Muscle layer of colon (tissue), 2 donors: ENCODE measurements at regions not wholly inside any gene's neighbourhood (a gene's known extent, or its start where the extent isn't known, plus 50 kb on each side); places are given as distances from the start of the nearest gene placed in this dataset.

Experiments
- H3K27ac ChIP-seq: one replicate; pipeline ENCODE4 v1.7.0; 2013; ENCODE audit warnings: low read depth, mild to moderate bottlenecking, low read length, moderate library complexity
- H3K27me3 ChIP-seq, 2 donors: one replicate each; pipeline ENCODE4 v1.7.0; 2013; ENCODE audit warnings: low read length in 2 of 2, mild to moderate bottlenecking in 2 of 2; ENCODE audit not compliant: insufficient read depth in 2 of 2, control insufficient read depth in 1 of 2
- H3K36me3 ChIP-seq: one replicate; pipeline ENCODE4 v1.7.0; 2013; ENCODE audit warnings: mild to moderate bottlenecking, low read length; ENCODE audit not compliant: insufficient read depth
- H3K4me1 ChIP-seq: one replicate; pipeline ENCODE4 v1.7.0; 2013; ENCODE audit warnings: mild to moderate bottlenecking, low read length; ENCODE audit not compliant: insufficient read depth
- H3K4me3 ChIP-seq, 2 donors: one replicate each; pipeline ENCODE4 v1.7.0; 2013; ENCODE audit warnings: low read length in 2 of 2, low read depth in 1 of 2, mild to moderate bottlenecking in 1 of 2, moderate library complexity in 1 of 2
- H3K9ac ChIP-seq: one replicate; pipeline ENCODE4 v1.7.0; 2013; ENCODE audit warnings: low read length
- H3K9me3 ChIP-seq: one replicate; pipeline ENCODE4 v1.7.0; 2013; ENCODE audit warnings: mild to moderate bottlenecking, low read length
- donor health status: abdominal sarcoma.
- donor health status: Adenocarcinoma of cecum.

GRCh38 chr12:125744201-125744600 is 679.0 kb downstream of the AACS start:
- no peaks in the 10 kb centered on the region for H3K4me1 ChIP-seq
- no peaks in the 10 kb centered on the region for H3K36me3 ChIP-seq
- no peaks in the 10 kb centered on the region for H3K9me3 ChIP-seq
- H3K27me3 ChIP-seq: no peaks in the 10 kb centered on the region
- H3K9ac ChIP-seq: no peak overlapping the region
- no peak overlapping the region for H3K4me3 ChIP-seq
- no peak overlapping the region for H3K27ac ChIP-seq

GRCh38 chr12:125755512-125755911 is 690.3 kb downstream of the AACS start:
- Histone ChIP-seq H3K36me3 (no peaks in the 10 kb centered on the region), H3K27me3 (no peaks in the 10 kb centered on the region), H3K9ac (no peak overlapping the region), H3K27ac (no peak overlapping the region), H3K9me3 (no peaks in the 10 kb centered on the region), H3K4me1 (no peaks in the 10 kb centered on the region), H3K4me3 (no peak overlapping the region)

GRCh38 chr12:125766091-125766490 is 700.9 kb downstream of the AACS start:
- no peak overlapping the region for H3K4me3 ChIP-seq
- no peaks in the 10 kb centered on the region for H3K36me3 ChIP-seq
- no peaks in the 10 kb centered on the region for H3K4me1 ChIP-seq
- H3K9me3 ChIP-seq: no peaks in the 10 kb centered on the region
- H3K27me3 ChIP-seq: no peaks in the 10 kb centered on the region
- no peak overlapping the region for H3K9ac ChIP-seq
- no peak overlapping the region for H3K27ac ChIP-seq

- no peak overlapping the region for H3K4me3 ChIP-seq
- no peak overlapping the region for H3K9ac ChIP-seq
- no peaks in the 10 kb centered on the region for H3K27me3 ChIP-seq
- H3K9me3 ChIP-seq: no peaks in the 10 kb centered on the region
- H3K4me1 ChIP-seq: no peaks in the 10 kb centered on the region
- H3K27ac ChIP-seq: no peak overlapping the region
- H3K36me3 ChIP-seq: no peaks in the 10 kb centered on the region
These were observed 707.2 kb downstream of the AACS start for GRCh38 chr12:125772403-125772802.

GRCh38 chr12:125773033-125773640 is 707.9 kb downstream of the AACS start:
- no peaks in the 10 kb centered on the region for H3K4me1 ChIP-seq
- no peaks in the 10 kb centered on the region for H3K9me3 ChIP-seq
- H3K36me3 ChIP-seq: no peaks in the 10 kb centered on the region
- H3K4me3 ChIP-seq: no peak overlapping the region
- no peak overlapping the region for H3K9ac ChIP-seq
- H3K27ac ChIP-seq: no peak overlapping the region
- H3K27me3 ChIP-seq: no peaks in the 10 kb centered on the region

- Histone ChIP-seq H3K36me3 (no peaks in the 10 kb centered on the region), H3K27me3 (no peaks in the 10 kb centered on the region), H3K4me3 (no peak overlapping the region), H3K27ac (no peak overlapping the region), H3K4me1 (no peaks in the 10 kb centered on the region), H3K9ac (no peak overlapping the region), H3K9me3 (no peaks in the 10 kb centered on the region)
These were observed 710.3 kb downstream of the AACS start for GRCh38 chr12:125775507-125775906.

- Histone ChIP-seq H3K9ac (no peak overlapping the region), H3K27me3 (no peaks in the 10 kb centered on the region), H3K4me1 (no peaks in the 10 kb centered on the region), H3K9me3 (no peaks in the 10 kb centered on the region), H3K4me3 (no peak overlapping the region), H3K27ac (no peak overlapping the region), H3K36me3 (no peaks in the 10 kb centered on the region)
These were observed 711.0 kb downstream of the AACS start for GRCh38 chr12:125776212-125776611.

GRCh38 chr12:125786143-125786542 is 720.9 kb downstream of the AACS start:
- Histone ChIP-seq H3K27me3 (no peaks in the 10 kb centered on the region), H3K9me3 (no peaks in the 10 kb centered on the region), H3K4me3 (no peak overlapping the region), H3K4me1 (no peaks in the 10 kb centered on the region), H3K27ac (no peak overlapping the region), H3K36me3 (no peaks in the 10 kb centered on the region), H3K9ac (no peak overlapping the region)

- Histone ChIP-seq H3K9ac (no peak overlapping the region), H3K9me3 (no peaks in the 10 kb centered on the region), H3K27ac (no peak overlapping the region), H3K4me3 (no peak overlapping the region), H3K36me3 (no peaks in the 10 kb centered on the region), H3K27me3 (no peaks in the 10 kb centered on the region), H3K4me1 (no peaks in the 10 kb centered on the region)
These were observed 729.2 kb downstream of the AACS start for GRCh38 chr12:125794401-125794800.

- Histone ChIP-seq H3K9ac (no peak overlapping the region), H3K27ac (no peak overlapping the region), H3K9me3 (no peaks in the 10 kb centered on the region), H3K27me3 (no peaks in the 10 kb centered on the region), H3K4me1 (no peaks in the 10 kb centered on the region), H3K36me3 (no peaks in the 10 kb centered on the region), H3K4me3 (no peak overlapping the region)
These were observed 732.4 kb downstream of the AACS start for GRCh38 chr12:125797421-125798175.

GRCh38 chr12:125804660-125805059 is 739.4 kb downstream of the AACS start:
- Histone ChIP-seq H3K4me1 (no peaks in the 10 kb centered on the region), H3K4me3 (no peak overlapping the region), H3K27ac (no peak overlapping the region), H3K9me3 (no peaks in the 10 kb centered on the region), H3K9ac (no peak overlapping the region), H3K27me3 (no peaks in the 10 kb centered on the region), H3K36me3 (no peaks in the 10 kb centered on the region)

- Histone ChIP-seq H3K36me3 (no peaks in the 10 kb centered on the region), H3K9me3 (no peaks in the 10 kb centered on the region), H3K4me1 (no peaks in the 10 kb centered on the region), H3K27ac (no peak overlapping the region), H3K9ac (no peak overlapping the region), H3K4me3 (no peak overlapping the region), H3K27me3 (no peaks in the 10 kb centered on the region)
These were observed 759.0 kb downstream of the AACS start for GRCh38 chr12:125824276-125824675.
